H9 (cell line): ENCODE measurements at regions not wholly inside any gene's neighbourhood (a gene's known extent, or its start where the extent isn't known, plus 50 kb on each side); places are given as distances from the start of the nearest gene placed in this dataset.
A peak's percentile ranks its signal among the peaks of the same experiment; 100 is the strongest.

ENCODE experiments used
- DNase-seq: peaks from one replicate; pipeline ENCODE4 v3.0.0-alpha.2; 2017
- H2AFZ ChIP-seq: one replicate; pipeline ENCODE4 v1.6.1; 2013; ENCODE audit warnings: mild to moderate bottlenecking, low read length, control low read depth, moderate library complexity
- H2AK5ac ChIP-seq: 2 replicates; pipeline ENCODE4 v1.6.1; 2013; ENCODE audit warnings: low read length, control low read depth, mixed read lengths; ENCODE audit not compliant: insufficient read length
- H2BK120ac ChIP-seq: one replicate; pipeline ENCODE4 v1.6.1; 2013; ENCODE audit warnings: low read depth, mild to moderate bottlenecking, low read length, control low read depth, inconsistent platforms; ENCODE audit not compliant: poor library complexity, severe bottlenecking
- H2BK12ac ChIP-seq: 2 replicates; pipeline ENCODE4 v1.6.1; 2013; ENCODE audit warnings: low read length, control low read depth, mixed read lengths, low read depth; ENCODE audit not compliant: insufficient read length
- H2BK15ac ChIP-seq: 2 replicates; pipeline ENCODE4 v1.6.1; 2013; ENCODE audit warnings: low read depth, low read length, control low read depth
- H2BK20ac ChIP-seq: one replicate; pipeline ENCODE4 v1.6.1; 2013; ENCODE audit warnings: low read depth, mild to moderate bottlenecking, low read length, control low read depth, inconsistent platforms; ENCODE audit not compliant: poor library complexity, severe bottlenecking
- H2BK5ac ChIP-seq: 2 replicates; pipeline ENCODE4 v1.6.1; 2013; ENCODE audit warnings: low read length, control low read depth, mixed read lengths; ENCODE audit not compliant: insufficient read length
- H3K14ac ChIP-seq: 2 replicates; pipeline ENCODE4 v1.6.1; 2013; ENCODE audit warnings: low read length, control low read depth; ENCODE audit not compliant: insufficient read depth
- H3K18ac ChIP-seq: 2 replicates; pipeline ENCODE4 v1.6.1; 2013; ENCODE audit warnings: low read depth, mild to moderate bottlenecking, mixed read lengths, low read length, control low read depth; ENCODE audit not compliant: insufficient read length
- H3K23ac ChIP-seq: 2 replicates; pipeline ENCODE4 v1.6.1; 2013; ENCODE audit warnings: low read length, control low read depth, mixed read lengths, low read depth; ENCODE audit not compliant: insufficient read length
- H3K23me2 ChIP-seq: 2 replicates; pipeline ENCODE4 v1.6.1; 2013; ENCODE audit warnings: low read depth, mild to moderate bottlenecking, mixed read lengths, low read length, control low read depth; ENCODE audit not compliant: insufficient read length, poor library complexity, severe bottlenecking
- H3K27ac ChIP-seq: 2 replicates; pipeline ENCODE4 v1.5.1; 2013; ENCODE audit warnings: low read length, control low read depth, mixed read lengths, low read depth; ENCODE audit not compliant: insufficient read length
- H3K27me3 ChIP-seq: 2 replicates; pipeline ENCODE4 v1.6.1; 2013; ENCODE audit warnings: low read length, control low read depth, inconsistent platforms; ENCODE audit not compliant: insufficient read depth
- H3K4ac ChIP-seq: 2 replicates; pipeline ENCODE4 v1.6.1; 2013; ENCODE audit warnings: low read depth, mild to moderate bottlenecking, control low read depth, inconsistent platforms, low read length, moderate library complexity
- H3K4me1 ChIP-seq: 2 replicates; pipeline ENCODE4 v1.6.1; 2013; ENCODE audit warnings: low read length, control low read depth, inconsistent platforms; ENCODE audit not compliant: insufficient read depth
- H3K4me2 ChIP-seq: 2 replicates; pipeline ENCODE4 v1.6.1; 2013; ENCODE audit warnings: low read length, control low read depth, mixed read lengths; ENCODE audit not compliant: insufficient read length, insufficient read depth
- H3K56ac ChIP-seq: 2 replicates; pipeline ENCODE4 v1.6.1; 2013; ENCODE audit warnings: low read depth, mild to moderate bottlenecking, mixed read lengths, low read length, control low read depth; ENCODE audit not compliant: insufficient read length
- H3K79me1 ChIP-seq: 2 replicates; pipeline ENCODE4 v1.6.1; 2013; ENCODE audit warnings: low read depth, mild to moderate bottlenecking, moderate library complexity, low read length, control low read depth, inconsistent platforms; ENCODE audit not compliant: insufficient read depth, poor library complexity, severe bottlenecking
- H3K79me2 ChIP-seq: 2 replicates; pipeline ENCODE4 v1.6.1; 2013; ENCODE audit warnings: low read length, control low read depth, inconsistent platforms; ENCODE audit not compliant: insufficient read depth
- H3K9ac ChIP-seq: 2 replicates; pipeline ENCODE4 v1.6.1; 2013; ENCODE audit warnings: low read length, control low read depth, mixed read lengths; ENCODE audit not compliant: insufficient read length; ENCODE audit errors: extremely low read depth
- H3K9me3 ChIP-seq: one replicate; pipeline ENCODE4 v1.6.1; 2013; ENCODE audit warnings: low read depth, low read length, inconsistent platforms; ENCODE audit not compliant: control insufficient read depth
- H3T11ph ChIP-seq: one replicate; pipeline ENCODE4 v1.6.1; 2013; ENCODE audit warnings: mild to moderate bottlenecking, low read length, control low read depth, inconsistent platforms
- H4K20me1 ChIP-seq: one replicate; pipeline ENCODE4 v1.6.1; 2013; ENCODE audit not compliant: control insufficient read depth, insufficient read length, insufficient read depth
- H4K5ac ChIP-seq: 2 replicates; pipeline ENCODE4 v1.6.1; 2013; ENCODE audit warnings: low read depth, mild to moderate bottlenecking, mixed read lengths, low read length, control low read depth; ENCODE audit not compliant: insufficient read length
- H4K8ac ChIP-seq: replicated peaks from 2 replicates; pipeline ENCODE4 v1.6.1; 2013; ENCODE audit warnings: low read length, control low read depth, mixed read lengths, low read depth; ENCODE audit not compliant: insufficient read length
- H4K91ac ChIP-seq: 2 replicates; pipeline ENCODE4 v1.6.1; 2013; ENCODE audit warnings: low read depth, mild to moderate bottlenecking, moderate library complexity, mixed read lengths, low read length, control low read depth; ENCODE audit not compliant: insufficient read length
- H3K27ac Mint-ChIP-seq, 3 experiments: 2 replicates in 2 of 3; 3 replicates in 1 of 3; pipeline ENCODE4 v1.8.0; 2020 to 2021; ENCODE audit warnings: mixed read lengths in 3 of 3, mild to moderate bottlenecking in 1 of 3, moderate library complexity in 1 of 3
- H3K27me3 Mint-ChIP-seq: 2 replicates; pipeline ENCODE4 v1.8.0; 2021; ENCODE audit warnings: low read depth, mild to moderate bottlenecking, moderate library complexity, mixed read lengths
- H3K36me3 Mint-ChIP-seq, 3 experiments: 2 replicates in 2 of 3; 3 replicates in 1 of 3; pipeline ENCODE4 v1.8.0; 2020 to 2021; ENCODE audit warnings: low read depth in 3 of 3, mixed read lengths in 3 of 3; ENCODE audit not compliant: insufficient read depth in 1 of 3
- H3K4me1 Mint-ChIP-seq, 2 experiments: 2 replicates each; pipeline ENCODE4 v1.8.0; 2020; ENCODE audit warnings: mixed read lengths in 2 of 2
- H3K4me3 Mint-ChIP-seq, 2 experiments: 2 replicates in 1 of 2; 3 replicates in 1 of 2; pipeline ENCODE4 v1.8.0; 2020 to 2021; ENCODE audit warnings: mild to moderate bottlenecking in 2 of 2, mixed read lengths in 2 of 2, moderate library complexity in 1 of 2
- H3K9me3 Mint-ChIP-seq, 2 experiments: 2 replicates in 1 of 2; 3 replicates in 1 of 2; pipeline ENCODE4 v1.8.0; 2020; ENCODE audit warnings: mild to moderate bottlenecking in 2 of 2, mixed read lengths in 2 of 2, moderate library complexity in 1 of 2
- CTCF ChIP-seq: fragments of 200-600 bp; sonication (generic); conservative IDR thresholded peaks from 3 replicates; pipeline ENCODE4 v1.8.0; 2021; ENCODE audit warnings: antibody characterized with exemption, mild to moderate bottlenecking
- WGBS: extraction: QIAGEN DNeasy Blood & Tissue Kit; methylation state at CpG from one replicate; pipeline ENCODE4 v1.1.7; 2013; ENCODE audit warnings: missing lambda C conversion rate, low lambda C conversion rate, mixed read lengths; ENCODE audit not compliant: insufficient read length; ENCODE audit errors: extremely low coverage; 5-methylcytosine and 5-hydroxymethylcytosine counted together

- Histone ChIP-seq H2AFZ (no peak overlapping the region), H3K18ac (no peak overlapping the region), H4K8ac (no peak overlapping the region), H3K79me2 (no peaks in the 10 kb centered on the region), H3K4ac (no peak overlapping the region), H2AK5ac (no peak overlapping the region), H3K79me1 (no peaks in the 10 kb centered on the region), H3K14ac (no peak overlapping the region), H3K27ac (no peak overlapping the region), H2BK120ac (no peak overlapping the region), H3K4me2 (no peak overlapping the region), H3K23me2 (no peaks in the 10 kb centered on the region), H3K56ac (no peak overlapping the region), H2BK20ac (no peak overlapping the region), H2BK15ac (no peak overlapping the region), H2BK5ac (no peak overlapping the region), H4K91ac (no peak overlapping the region), H3K9me3 (no peaks in the 10 kb centered on the region), H3K9ac (no peak overlapping the region), H3K27me3 (no peaks in the 10 kb centered on the region), H3K4me1 (no peaks in the 10 kb centered on the region), H4K5ac (no peak overlapping the region), H4K20me1 (no peaks in the 10 kb centered on the region), H2BK12ac (no peak overlapping the region), H3K23ac (no peak overlapping the region), H3T11ph (no peak overlapping the region)
- TF ChIP-seq CTCF, result no peak
- Mint-ChIP-seq H3K36me3 (no peaks in the 10 kb centered on the region), H3K4me3 (no peak overlapping the region), H3K27ac (peak overlapping the region in 1 of 3 experiments; percentile 45; a peak in 1 of 7 replicates), H3K4me1 (peaks cover 9 to 13% of the 10 kb centered on the region in 2 experiments; a peak in 3 of 4 replicates), H3K27me3 (no peaks in the 10 kb centered on the region), H3K9me3 (no peaks in the 10 kb centered on the region; a peak in 1 of 5 replicates)
- no CpG with 5 or more reads among the region's 2 CpGs for WGBS
- no peak for DNase-seq
These were observed 272.7 kb upstream of the BTG1 start for GRCh38 chr12:92418381-92418780.
